ENCODE measurements at regions not wholly inside any gene's neighbourhood (a gene's known extent, or its start where the extent isn't known, plus 50 kb on each side); places are given as distances from the start of the nearest gene placed in this dataset.

GRCh38 chr17:11130367-11130766 lies 110.6 kb upstream of the SHISA6 start:
- no peak for TF ChIP-seq POLR2A (IDR thresholded peaks at IDR 0.05)
- TF ChIP-seq CTCF (IDR thresholded peaks at IDR 0.05) = no peak

All from Peyer's patch (tissue), 4 donors.